ENCODE measurements at regions not wholly inside any gene's neighbourhood (a gene's known extent, or its start where the extent isn't known, plus 50 kb on each side); places are given as distances from the start of the nearest gene placed in this dataset.

DNA sequence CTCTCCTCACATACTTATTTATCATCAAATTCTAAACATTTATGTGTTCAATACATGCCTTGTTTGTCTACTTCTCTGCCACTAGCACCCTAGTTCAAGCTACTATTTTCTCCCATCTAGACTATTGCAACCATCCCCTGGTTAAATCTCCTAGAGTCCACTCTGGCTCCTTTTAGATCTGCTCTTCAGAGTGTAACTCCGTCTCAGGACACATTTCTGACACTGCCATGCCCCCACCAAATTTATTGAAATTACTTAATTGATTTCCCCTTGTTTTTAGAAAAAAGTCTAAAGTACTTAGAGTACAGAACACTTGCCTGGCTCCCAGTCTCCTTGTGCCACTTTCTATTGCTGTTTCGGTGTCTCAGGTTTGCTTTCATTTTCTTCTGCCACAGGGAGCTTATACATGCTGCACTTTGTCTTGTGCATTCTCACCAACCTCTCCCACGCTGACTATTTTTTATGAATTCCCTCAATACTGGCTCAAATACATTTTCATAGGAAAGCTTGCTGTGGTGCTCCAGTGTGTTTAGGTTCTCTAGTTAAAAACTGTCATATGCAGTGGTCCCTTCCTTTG is 792.3 kb downstream of the DIPK2A start:
- TF ChIP-seq, protein P1, sequence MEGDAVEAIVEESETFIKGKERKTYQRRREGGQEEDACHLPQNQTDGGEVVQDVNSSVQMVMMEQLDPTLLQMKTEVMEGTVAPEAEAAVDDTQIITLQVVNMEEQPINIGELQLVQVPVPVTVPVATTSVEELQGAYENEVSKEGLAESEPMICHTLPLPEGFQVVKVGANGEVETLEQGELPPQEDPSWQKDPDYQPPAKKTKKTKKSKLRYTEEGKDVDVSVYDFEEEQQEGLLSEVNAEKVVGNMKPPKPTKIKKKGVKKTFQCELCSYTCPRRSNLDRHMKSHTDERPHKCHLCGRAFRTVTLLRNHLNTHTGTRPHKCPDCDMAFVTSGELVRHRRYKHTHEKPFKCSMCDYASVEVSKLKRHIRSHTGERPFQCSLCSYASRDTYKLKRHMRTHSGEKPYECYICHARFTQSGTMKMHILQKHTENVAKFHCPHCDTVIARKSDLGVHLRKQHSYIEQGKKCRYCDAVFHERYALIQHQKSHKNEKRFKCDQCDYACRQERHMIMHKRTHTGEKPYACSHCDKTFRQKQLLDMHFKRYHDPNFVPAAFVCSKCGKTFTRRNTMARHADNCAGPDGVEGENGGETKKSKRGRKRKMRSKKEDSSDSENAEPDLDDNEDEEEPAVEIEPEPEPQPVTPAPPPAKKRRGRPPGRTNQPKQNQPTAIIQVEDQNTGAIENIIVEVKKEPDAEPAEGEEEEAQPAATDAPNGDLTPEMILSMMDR (IDR thresholded peaks at IDR 0.05) = no peak
- no peak for TF ChIP-seq POLR2A (IDR thresholded peaks at IDR 0.05)
